CD4-positive, alpha-beta T cell treated with Interleukin-17A for 4 hours (primary cell): ENCODE measurements at regions not wholly inside any gene's neighbourhood (a gene's known extent, or its start where the extent isn't known, plus 50 kb on each side); places are given as distances from the start of the nearest gene placed in this dataset.
"Not testable (repeated sequence)": the region's sequence is repeated elsewhere in the genome, so short reads cannot be mapped to it uniquely, and the experiment has no call there.

Experiments used
- DNase-seq: peaks from one replicate; pipeline ENCODE4 v3.0.0-alpha.2; 2020; ENCODE audit warnings: mixed read lengths

DNA sequence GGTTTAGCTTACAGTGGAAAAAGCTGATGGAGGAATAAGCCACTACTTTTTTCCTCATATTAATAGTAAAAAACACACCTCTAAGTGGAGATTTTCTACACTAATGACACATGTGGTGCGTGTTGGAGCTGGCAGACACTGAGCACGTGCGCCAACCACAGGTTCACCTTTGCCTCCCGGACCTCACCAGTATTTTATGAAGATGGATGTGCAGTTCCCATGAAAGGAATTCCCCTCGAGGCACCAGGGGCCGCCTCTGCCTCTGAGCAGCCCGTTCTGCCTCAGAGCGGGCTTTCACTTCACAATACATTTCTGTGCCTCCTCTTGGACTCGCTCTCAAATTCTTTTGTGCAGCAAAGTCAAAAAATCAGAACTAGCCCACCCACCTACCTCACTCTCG lies 477.5 kb upstream of the ADARB2 start:
- no peak for DNase-seq

- no peak for DNase-seq
Observed at GRCh38 chr10:2214092-2214491, 476.8 kb upstream of the ADARB2 start.

DNA sequence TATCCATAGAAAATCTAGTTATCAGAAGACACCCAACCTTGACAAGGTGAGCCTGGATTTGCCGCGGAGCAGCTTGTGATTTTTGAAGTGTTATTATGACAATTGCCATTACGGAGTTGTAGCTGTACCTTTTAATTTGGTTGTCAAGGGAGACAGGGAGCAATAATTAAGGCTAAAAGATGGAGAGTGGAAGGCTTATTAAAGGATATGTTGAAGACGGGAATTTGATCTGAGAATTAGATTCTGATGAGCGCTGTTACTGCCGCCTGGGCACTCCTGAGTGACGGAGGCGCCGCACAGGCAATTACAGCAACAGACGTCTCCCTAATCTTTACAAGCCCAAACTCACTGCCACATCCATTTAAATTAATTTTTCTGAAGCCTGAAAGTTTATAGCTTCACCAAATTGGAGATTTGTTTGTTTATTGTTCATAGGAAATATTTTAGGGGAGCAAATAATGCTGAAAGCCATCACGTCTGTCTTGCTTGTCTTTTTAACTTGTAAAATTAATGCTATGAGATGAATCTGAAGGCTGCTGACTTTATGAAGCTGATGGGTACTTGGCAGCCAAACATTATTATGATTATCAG lies 475.0 kb upstream of the ADARB2 start:
- DNase-seq, result no peak

DNA sequence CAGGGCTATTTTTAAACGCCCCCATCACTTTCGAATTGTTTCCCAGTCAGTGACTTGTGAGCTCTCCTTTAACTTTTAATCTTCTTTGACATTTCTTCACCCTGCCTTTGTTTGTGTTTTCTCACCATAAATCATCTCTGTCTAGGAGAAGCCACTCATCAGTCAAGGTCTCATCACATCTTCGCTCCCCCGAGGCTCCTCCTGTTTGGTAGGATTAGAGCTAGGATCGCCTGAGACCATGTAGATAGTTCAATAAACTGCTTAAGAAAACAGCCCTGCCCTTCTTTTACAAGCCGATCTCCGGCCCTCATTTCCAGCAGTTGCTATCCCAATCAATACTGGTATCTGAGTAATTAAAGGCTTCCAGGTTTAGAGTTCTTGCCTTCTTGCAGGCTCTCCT lies 472.8 kb upstream of the ADARB2 start:
- no peak for DNase-seq

- DNase-seq, result no peak
Observed at GRCh38 chr10:2208106-2208505, 470.8 kb upstream of the ADARB2 start.

- DNase-seq, result no peak
Observed at GRCh38 chr10:2207246-2207922, 470.1 kb upstream of the ADARB2 start.

- no peak for DNase-seq
Observed at GRCh38 chr10:2205406-2205805, 468.1 kb upstream of the ADARB2 start.

DNA sequence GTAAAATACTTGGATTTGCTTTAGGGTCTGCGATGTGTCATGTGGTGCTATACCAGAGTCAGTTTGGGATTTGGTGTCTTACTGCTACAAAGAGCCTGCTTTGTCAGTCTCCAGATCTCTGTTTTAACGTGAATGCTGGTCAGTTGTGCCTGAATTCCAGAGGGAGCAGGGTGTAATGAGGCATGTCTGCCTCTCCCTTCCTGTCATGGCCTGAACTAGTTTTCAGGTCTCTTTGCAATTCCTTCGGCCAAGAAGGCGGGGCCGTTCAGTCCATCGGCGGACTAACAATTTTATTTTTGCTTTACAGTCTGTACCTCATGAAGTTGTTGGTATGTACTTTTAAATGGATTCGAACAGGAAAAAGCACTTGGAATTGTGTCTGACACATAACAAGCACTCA lies 465.1 kb upstream of the ADARB2 start:
- DNase-seq, result no peak

- no peak for DNase-seq
Observed at GRCh38 chr10:2201534-2202099, 464.3 kb upstream of the ADARB2 start.

- no peak for DNase-seq
Observed at GRCh38 chr10:2197663-2198062, 460.3 kb upstream of the ADARB2 start.

DNA sequence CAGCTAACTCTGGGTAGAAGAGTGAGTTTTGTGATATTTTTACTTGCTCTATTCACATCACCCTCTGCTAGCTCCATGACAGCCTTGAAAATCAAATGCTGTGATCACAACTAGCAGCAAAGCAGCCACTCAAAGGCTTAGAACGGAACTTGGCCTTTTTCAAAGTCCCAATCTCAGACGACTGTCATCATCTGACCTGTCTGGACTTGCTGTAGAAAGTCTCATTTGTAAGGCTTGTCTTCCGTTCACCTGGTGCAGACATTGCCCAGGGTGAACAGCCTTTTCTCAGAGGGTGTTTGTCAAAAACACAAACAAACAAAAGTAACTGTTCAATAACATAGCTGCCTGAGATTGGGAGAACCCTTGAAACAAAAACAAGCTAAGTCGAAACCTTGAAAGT lies 458.9 kb upstream of the ADARB2 start:
- DNase-seq, result no peak

DNA sequence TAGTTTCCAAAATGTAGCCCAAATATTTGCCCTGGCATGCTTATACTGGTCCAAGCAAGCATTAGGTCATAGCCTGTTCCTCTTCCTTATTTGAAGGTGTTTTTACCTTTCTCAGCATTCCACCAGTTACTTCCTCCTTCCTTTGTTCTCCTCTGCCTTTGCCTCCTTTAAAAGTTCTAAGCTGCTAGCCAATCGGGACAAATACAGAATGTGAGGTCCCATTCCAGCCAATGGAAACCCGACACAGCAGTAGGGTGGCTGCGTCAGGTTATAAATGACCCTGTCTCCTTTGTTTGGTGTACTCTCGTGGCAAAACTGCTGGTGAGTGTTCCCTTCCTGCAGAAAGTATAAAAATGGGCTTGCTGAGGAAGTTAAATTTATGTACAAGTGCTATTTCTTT lies 452.0 kb upstream of the ADARB2 start:
- DNase-seq, result not testable (repeated sequence)

- no peak for DNase-seq
Observed at GRCh38 chr10:2188371-2188770, 451.0 kb upstream of the ADARB2 start.

DNA sequence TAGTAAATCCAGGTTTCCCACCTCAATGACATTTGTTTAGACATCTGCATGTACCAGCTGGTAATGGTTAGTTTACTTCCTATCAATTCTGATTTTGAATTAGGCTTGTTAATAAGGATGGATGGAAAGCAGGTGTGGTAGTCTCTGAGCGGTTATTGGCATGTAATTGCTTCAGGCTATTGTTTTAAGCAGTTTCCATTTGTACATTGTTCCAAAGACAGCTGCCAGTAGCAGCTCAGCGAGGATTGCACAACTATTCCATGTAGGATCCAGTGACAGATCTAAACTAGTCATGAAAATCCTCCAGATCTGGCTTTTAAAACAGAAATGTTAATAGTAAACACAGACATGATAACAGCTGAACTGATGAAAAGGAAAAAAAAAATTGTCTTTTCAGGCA lies 436.0 kb upstream of the ADARB2 start:
- DNase-seq, result no peak

DNA sequence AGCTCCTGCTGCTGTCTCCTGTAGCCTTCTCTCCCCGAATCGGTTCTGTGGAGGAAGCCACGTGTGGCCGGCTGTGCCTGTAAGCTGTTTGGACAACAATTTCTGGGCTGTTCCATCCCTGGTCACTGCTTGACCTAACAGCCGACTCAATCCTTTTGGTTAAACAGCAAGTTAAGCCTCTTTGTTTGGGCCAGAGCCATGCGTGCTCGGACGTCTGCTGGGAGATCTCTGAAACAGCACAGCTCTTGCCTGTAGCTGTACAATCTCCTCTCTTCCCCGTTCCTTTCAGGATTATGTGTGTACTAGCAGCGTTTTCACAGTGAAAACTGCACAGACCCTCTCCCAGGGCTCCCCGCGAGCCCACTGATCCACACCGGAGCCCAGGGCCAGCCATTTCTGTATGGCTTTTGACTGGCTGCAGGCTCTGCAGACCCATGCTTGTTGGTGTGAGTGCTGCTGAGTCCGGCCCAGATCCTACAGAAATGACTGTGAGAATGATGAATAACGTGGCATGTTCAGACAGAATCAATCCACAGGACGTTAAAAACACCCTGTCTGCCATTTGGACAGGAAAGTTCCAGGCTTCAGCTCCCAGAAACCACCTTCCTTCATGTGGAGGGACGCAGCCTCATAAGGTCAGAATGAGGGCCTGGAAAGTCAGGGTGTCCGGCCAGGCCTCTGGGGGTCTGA lies 428.6 kb upstream of the ADARB2 start:
- no peak for DNase-seq

DNA sequence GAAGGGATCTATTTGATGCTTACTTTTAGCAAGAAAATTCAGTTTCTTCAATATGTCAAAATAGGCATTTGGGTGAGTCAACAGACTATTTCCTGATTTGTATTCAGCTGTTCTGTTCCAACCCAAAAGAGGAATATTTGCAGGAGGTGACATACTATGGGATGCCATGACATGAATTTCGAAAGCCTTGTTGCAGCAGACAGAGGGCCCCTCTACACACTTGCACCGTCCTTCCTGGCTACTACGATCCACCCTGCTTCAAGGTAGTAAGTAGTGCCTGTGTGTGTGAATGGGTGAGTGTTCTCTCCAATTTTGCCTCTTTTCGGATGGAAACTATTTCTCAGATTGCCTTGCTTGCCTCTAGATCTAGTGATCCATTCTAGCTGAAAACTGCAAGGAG lies 413.0 kb upstream of the ADARB2 start:
- DNase-seq, result no peak

- DNase-seq, result no peak
Observed at GRCh38 chr10:2145926-2146478, 408.7 kb upstream of the ADARB2 start.

DNA sequence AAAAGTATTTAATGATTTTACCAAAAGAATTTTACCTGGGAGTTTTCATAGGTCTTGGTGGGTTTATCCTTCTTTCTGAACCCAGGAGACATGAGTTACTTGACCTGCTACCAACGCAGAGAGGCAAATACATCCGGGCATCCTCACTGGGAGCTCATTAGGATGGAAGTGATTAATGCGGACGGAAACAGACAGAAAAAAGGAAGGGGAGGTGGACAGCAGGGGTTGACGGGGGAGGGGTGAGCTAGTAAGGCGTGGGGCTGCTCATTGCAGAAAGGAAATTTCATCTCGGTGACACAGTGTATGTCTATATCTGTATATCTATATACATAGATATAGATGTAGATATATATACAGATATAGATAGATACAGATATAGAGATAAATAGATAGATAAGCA lies 408.2 kb upstream of the ADARB2 start:
- DNase-seq, result no peak

- no peak for DNase-seq
Observed at GRCh38 chr10:2144584-2144983, 407.3 kb upstream of the ADARB2 start.

DNA sequence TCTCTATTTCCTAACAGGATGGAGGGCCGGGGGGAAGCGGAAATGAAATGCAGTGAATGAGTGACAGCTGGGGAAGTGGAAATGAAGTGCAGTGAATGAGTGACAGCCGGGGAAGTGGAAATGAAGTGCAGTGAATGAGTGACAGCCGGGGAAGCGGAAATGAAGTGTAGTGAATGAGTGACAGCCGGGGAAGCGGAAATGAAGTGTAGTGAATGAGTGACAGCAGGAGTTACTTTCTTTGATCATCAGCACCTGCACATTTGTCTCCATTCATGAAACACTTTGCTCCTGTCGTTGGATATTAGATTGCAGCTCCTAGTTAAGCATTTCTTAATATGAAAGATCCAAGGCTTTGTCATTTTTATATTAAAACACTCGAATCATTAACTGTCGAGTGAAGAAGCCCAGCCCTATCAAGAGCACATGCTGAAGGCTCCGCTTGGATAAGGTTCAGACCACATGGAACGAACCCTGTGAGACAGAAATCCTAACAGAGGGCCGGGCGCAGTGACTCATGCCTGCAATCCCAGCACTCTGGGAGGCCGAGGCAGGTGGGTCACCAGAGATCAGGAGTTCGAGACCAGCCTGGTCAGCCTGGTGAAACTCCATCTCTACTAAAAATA lies 406.0 kb upstream of the ADARB2 start:
- DNase-seq, result no peak

GRCh38 chr10:2139746-2140145 lies 402.4 kb upstream of the ADARB2 start:
- DNase-seq, result no peak

GRCh38 chr10:2137549-2138174 lies 400.3 kb upstream of the ADARB2 start:
- no peak for DNase-seq
